Sigmoid colon (tissue), 6 donors: ENCODE measurements at regions not wholly inside any gene's neighbourhood (a gene's known extent, or its start where the extent isn't known, plus 50 kb on each side); places are given as distances from the start of the nearest gene placed in this dataset.
"Not testable (repeated sequence)": the region's sequence is repeated elsewhere in the genome, so short reads cannot be mapped to it uniquely, and the experiment has no call there.

Experiments
- DNase-seq: peaks from one replicate; pipeline ENCODE4 v3.0.0-alpha.2; 2019
- H3K27ac ChIP-seq, 4 donors: fragments of 200-600 bp; sonication (generic); one replicate each; pipeline ENCODE4 v1.5.1; 2016 to 2019; ENCODE audit warnings: mild to moderate bottlenecking in 1 of 4
- H3K27me3 ChIP-seq, 3 donors: fragments of 200-600 bp; sonication (generic); one replicate each; pipeline ENCODE4 v1.5.1; 2019; ENCODE audit warnings: mild to moderate bottlenecking in 1 of 3
- H3K36me3 ChIP-seq, 4 donors: fragments of 200-600 bp; sonication (generic); one replicate each; pipeline ENCODE4 v1.5.1; 2016 to 2019
- H3K4me1 ChIP-seq, 4 donors: fragments of 200-600 bp; sonication (generic); one replicate each; pipeline ENCODE4 v1.5.1; 2017 to 2019
- H3K4me3 ChIP-seq, 4 donors: fragments of 200-600 bp; sonication (generic); one replicate each; pipeline ENCODE4 v1.5.1; 2017 to 2019; ENCODE audit warnings: mild to moderate bottlenecking in 2 of 4, moderate library complexity in 1 of 4
- H3K9me3 ChIP-seq, 4 donors: fragments of 200-600 bp in 3 of 4; sonication (generic) in 3 of 4; one replicate each; pipeline versions ENCODE4 v1.5.1 to v1.6.1; 2013 to 2019
- CTCF ChIP-seq, 4 experiments: fragments of 450-650 bp in 3 of 4; fragments of 200-600 bp in 1 of 4; IDR thresholded peaks; one replicate each; pipeline ENCODE4 v1.5.1; 2016 to 2019; ENCODE audit warnings: antibody characterized with exemption in 4 of 4, mild to moderate bottlenecking in 3 of 4, moderate library complexity in 2 of 4
- EP300 ChIP-seq, 4 donors: sonication (generic); formaldehyde crosslinking; IDR thresholded peaks; one replicate each; pipeline ENCODE4 v1.6.1; 2017; ENCODE audit warnings: antibody characterized with exemption in 4 of 4
- POLR2A ChIP-seq, 2 donors: fragments of 450-650 bp; IDR thresholded peaks; one replicate each; pipeline ENCODE4 v1.6.1; 2016; ENCODE audit warnings: antibody characterized with exemption in 2 of 2, mild to moderate bottlenecking in 2 of 2, moderate library complexity in 2 of 2
- POLR2AphosphoS5 ChIP-seq, 4 donors: sonication (generic); formaldehyde crosslinking; IDR thresholded peaks; one replicate each; pipeline ENCODE4 v1.6.1; 2017; ENCODE audit warnings: antibody characterized with exemption in 4 of 4
- WGBS, 2 donors: extraction: QIAGEN DNeasy Blood & Tissue Kit; methylation state at CpG; one replicate each; pipeline ENCODE4 v1.1.7; 2013; 5-methylcytosine and 5-hydroxymethylcytosine counted together
- intact Hi-C: fragments of 100-400 bp; cut with DNase I; formaldehyde crosslinking; loops from one replicate; pipeline ENCODE4 v1.15.1; 2023
- donor health status: healthy with polysubstance abuse.
- donor health status: healthy.

GRCh38 chr4:31748382-31748781, 1028.2 kb downstream of the PCDH7 start:
- 80 to 95% methylated on average over 3 of the region's 3 CpGs for WGBS, 2 donors
- H3K4me1 ChIP-seq = no peaks in the 10 kb centered on the region
- H3K27me3 ChIP-seq = no peaks in the 10 kb centered on the region
- TF ChIP-seq CTCF (IDR thresholded peaks at IDR 0.05) (no peak), EP300 (IDR thresholded peaks at IDR 0.05) (no peak), POLR2AphosphoS5 (IDR thresholded peaks at IDR 0.05) (no peak), POLR2A (IDR thresholded peaks at IDR 0.05) (no peak)
- H3K9me3 ChIP-seq = no peaks in the 10 kb centered on the region
- no peak overlapping the region for H3K27ac ChIP-seq
- DNase-seq = no peak
- intact Hi-C loops = no loop called here
- H3K36me3 ChIP-seq = no peaks in the 10 kb centered on the region
- H3K4me3 ChIP-seq = no peak overlapping the region

- H3K9me3 ChIP-seq, DNase-seq, H3K4me1 ChIP-seq, H3K4me3 ChIP-seq, H3K27ac ChIP-seq, H3K27me3 ChIP-seq, H3K36me3 ChIP-seq, intact Hi-C loops: not testable (repeated sequence)
- WGBS, 2 donors = 95 to 98% methylated on average over 2 of the region's 2 CpGs
These were observed 1030.4 kb downstream of the PCDH7 start for GRCh38 chr4:31750581-31750980.

GRCh38 chr4:31755751-31756150, 1035.6 kb downstream of the PCDH7 start:
- intact Hi-C loops = no loop called here
- Histone ChIP-seq H3K36me3 (no peaks in the 10 kb centered on the region), H3K27ac (no peak overlapping the region), H3K4me3 (no peak overlapping the region), H3K9me3 (no peaks in the 10 kb centered on the region), H3K27me3 (no peaks in the 10 kb centered on the region), H3K4me1 (no peaks in the 10 kb centered on the region)
- DNase-seq = no peak
- TF ChIP-seq EP300 (IDR thresholded peaks at IDR 0.05) (no peak), POLR2A (IDR thresholded peaks at IDR 0.05) (no peak), POLR2AphosphoS5 (IDR thresholded peaks at IDR 0.05) (no peak), CTCF (IDR thresholded peaks at IDR 0.05) (no peak)
- 64 to 77% methylated on average over 4 of the region's 4 CpGs for WGBS, 2 donors

- TF ChIP-seq POLR2AphosphoS5 (IDR thresholded peaks at IDR 0.05) = no peak
- Histone ChIP-seq H3K27ac (no peak overlapping the region), H3K27me3 (no peaks in the 10 kb centered on the region), H3K4me1 (no peaks in the 10 kb centered on the region), H3K4me3 (no peak overlapping the region), H3K9me3 (no peaks in the 10 kb centered on the region), H3K36me3 (no peaks in the 10 kb centered on the region)
- intact Hi-C loops = no loop called here
- no peak for DNase-seq
These were observed 1048.6 kb downstream of the PCDH7 start for GRCh38 chr4:31768756-31769155.

GRCh38 chr4:31783311-31783710, 1063.1 kb downstream of the PCDH7 start:
- no peaks in the 10 kb centered on the region for H3K4me1 ChIP-seq
- H3K27ac ChIP-seq = no peak overlapping the region
- DNase-seq = no peak
- H3K36me3 ChIP-seq = no peaks in the 10 kb centered on the region
- intact Hi-C loops = no loop called here
- no peaks in the 10 kb centered on the region for H3K9me3 ChIP-seq
- no peak overlapping the region for H3K4me3 ChIP-seq
- H3K27me3 ChIP-seq = no peaks in the 10 kb centered on the region
- WGBS, 2 donors = 88 to 95% methylated on average over 2 of the region's 2 CpGs
- TF ChIP-seq POLR2AphosphoS5 (IDR thresholded peaks at IDR 0.05) (no peak), CTCF (IDR thresholded peaks at IDR 0.05) (no peak), EP300 (IDR thresholded peaks at IDR 0.05) (no peak), POLR2A (IDR thresholded peaks at IDR 0.05) (no peak)

- intact Hi-C loops = no loop called here
- H3K27me3 ChIP-seq = no peaks in the 10 kb centered on the region
- H3K4me1 ChIP-seq = no peaks in the 10 kb centered on the region
- H3K4me3 ChIP-seq = no peak overlapping the region
- H3K36me3 ChIP-seq = no peaks in the 10 kb centered on the region
- no peak for DNase-seq
- TF ChIP-seq POLR2AphosphoS5 (IDR thresholded peaks at IDR 0.05) = no peak
- no peak for TF ChIP-seq CTCF (IDR thresholded peaks at IDR 0.05)
- TF ChIP-seq EP300 (IDR thresholded peaks at IDR 0.05) = no peak
- no peak for TF ChIP-seq POLR2A (IDR thresholded peaks at IDR 0.05)
- WGBS, 2 donors = 34 to 40% methylated on average over 2 of the region's 2 CpGs
- no peak overlapping the region for H3K27ac ChIP-seq
- no peaks in the 10 kb centered on the region for H3K9me3 ChIP-seq
These were observed 1064.4 kb downstream of the PCDH7 start for GRCh38 chr4:31784558-31784957.
